ENCODE measurements at regions not wholly inside any gene's neighbourhood (a gene's known extent, or its start where the extent isn't known, plus 50 kb on each side); places are given as distances from the start of the nearest gene placed in this dataset.

- DNase-seq: no peak
These were observed 51.3 kb upstream of the FAM3C start for GRCh38 chr7:121447243-121447910.

- DNase-seq: no peak
These were observed 50.4 kb upstream of the FAM3C start for GRCh38 chr7:121446526-121446925.
